MM.1S (cell line): ENCODE measurements at regions not wholly inside any gene's neighbourhood (a gene's known extent, or its start where the extent isn't known, plus 50 kb on each side); places are given as distances from the start of the nearest gene placed in this dataset.

ENCODE experiments used
- DNase-seq: peaks from one replicate; pipeline ENCODE4 v3.0.0-alpha.2; 2015
- H2AFZ ChIP-seq: fragments of 300-600 bp; sonication (generic); 2 replicates; pipeline ENCODE4 v1.6.0; 2016; ENCODE audit warnings: antibody characterized with exemption, low read length
- H3F3A ChIP-seq: fragments of 300-600 bp; sonication (generic); 2 replicates; pipeline ENCODE4 v1.6.1; 2016; ENCODE audit warnings: mild to moderate bottlenecking, antibody characterized with exemption, low read length, moderate library complexity, mixed read lengths; ENCODE audit not compliant: insufficient read depth
- H3K27ac ChIP-seq: fragments of 300-600 bp; sonication (generic); 2 replicates; pipeline ENCODE4 v1.5.1; 2016; ENCODE audit warnings: mild to moderate bottlenecking, low read length
- H3K27me3 ChIP-seq: fragments of 300-600 bp; sonication (generic); replicated peaks from 2 replicates; pipeline ENCODE4 v1.6.0; 2016; ENCODE audit warnings: low read length; ENCODE audit not compliant: insufficient read depth
- H3K36me3 ChIP-seq: fragments of 300-600 bp; sonication (generic); replicated peaks from 2 replicates; pipeline ENCODE4 v1.6.1; 2016; ENCODE audit warnings: mild to moderate bottlenecking, low read length, mixed read lengths; ENCODE audit not compliant: insufficient read depth
- H3K4me1 ChIP-seq: fragments of 300-600 bp; sonication (generic); 2 replicates; pipeline ENCODE4 v1.6.1; 2016; ENCODE audit warnings: low read length, mixed read lengths
- H3K4me2 ChIP-seq: fragments of 300-600 bp; sonication (generic); 2 replicates; pipeline ENCODE4 v1.6.0; 2016; ENCODE audit warnings: low read depth, low read length
- H3K4me3 ChIP-seq: fragments of 300-600 bp; sonication (generic); 2 replicates; pipeline ENCODE4 v1.5.1; 2016; ENCODE audit warnings: low read length, mixed read lengths
- H3K79me2 ChIP-seq: fragments of 300-600 bp; sonication (generic); 2 replicates; pipeline ENCODE4 v1.6.1; 2016; ENCODE audit warnings: mixed run types, low read length, mixed read lengths
- H3K9ac ChIP-seq: fragments of 300-600 bp; sonication (generic); 2 replicates; pipeline ENCODE4 v1.6.1; 2016; ENCODE audit warnings: low read length, mixed read lengths
- H3K9me2 ChIP-seq: fragments of 300-600 bp; sonication (generic); replicated peaks from 2 replicates; pipeline ENCODE4 v1.6.1; 2016; ENCODE audit warnings: mild to moderate bottlenecking, low read length, mixed read lengths; ENCODE audit not compliant: insufficient read depth
- H3K9me3 ChIP-seq: fragments of 300-600 bp; sonication (generic); replicated peaks from 2 replicates; pipeline ENCODE4 v1.6.1; 2016; ENCODE audit warnings: mild to moderate bottlenecking, low read length, mixed read lengths; ENCODE audit not compliant: insufficient read depth
- H4K20me1 ChIP-seq: fragments of 300-600 bp; sonication (generic); 2 replicates; pipeline ENCODE4 v1.6.1; 2016; ENCODE audit warnings: mild to moderate bottlenecking, low read length, moderate library complexity, mixed read lengths; ENCODE audit not compliant: insufficient read depth
- EZH2 ChIP-seq: fragments of 300-600 bp; sonication (generic); optimal IDR thresholded peaks from 2 replicates; pipeline ENCODE3; 2017; ENCODE audit warnings: low read depth, mild to moderate bottlenecking, antibody characterized with exemption, low read length, mixed read lengths
- EZH2phosphoT487 ChIP-seq: fragments of 300-600 bp; sonication (generic); IDR thresholded peaks from 2 replicates; pipeline ENCODE4 v1.6.1; 2018; ENCODE audit warnings: antibody characterized with exemption, low read length
- TF ChIP-seq, protein P1 (sequence below): fragments of 300-600 bp; sonication (generic); IDR thresholded peaks from 2 replicates; pipeline ENCODE4 v1.5.1; 2016; ENCODE audit warnings: antibody characterized with exemption, low read length, mixed read lengths

DNA sequence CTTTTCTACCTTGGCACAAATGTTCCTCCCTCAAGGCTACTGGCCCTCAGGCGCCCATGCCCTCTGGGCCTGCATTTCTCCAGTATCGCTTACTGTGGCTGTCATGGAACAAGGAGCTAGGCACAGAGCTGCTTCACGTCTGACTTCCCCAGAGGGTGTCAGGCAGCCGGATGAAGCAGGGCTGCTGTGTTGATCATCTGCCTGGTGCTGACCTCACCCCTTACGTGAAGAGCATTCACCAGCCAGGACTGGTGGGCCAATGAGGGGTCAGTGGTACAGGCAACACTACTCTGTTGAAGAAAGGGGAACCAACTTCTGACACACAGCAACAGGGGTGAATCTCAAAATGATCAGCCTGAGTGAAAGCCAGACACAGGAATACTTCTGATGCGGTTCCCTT is 215.5 kb upstream of the GALNT2 start:
- H4K20me1 ChIP-seq = no peaks in the 10 kb centered on the region
- DNase-seq = no peak
- H3F3A ChIP-seq = peaks cover 8% of the 10 kb centered on the region
- H3K4me2 ChIP-seq = no peak overlapping the region
- H3K27ac ChIP-seq = no peak overlapping the region
- no peaks in the 10 kb centered on the region for H3K9me2 ChIP-seq
- H3K27me3 ChIP-seq = no peaks in the 10 kb centered on the region
- no peaks in the 10 kb centered on the region for H3K36me3 ChIP-seq
- H2AFZ ChIP-seq = no peak overlapping the region
- TF ChIP-seq, protein P1, sequence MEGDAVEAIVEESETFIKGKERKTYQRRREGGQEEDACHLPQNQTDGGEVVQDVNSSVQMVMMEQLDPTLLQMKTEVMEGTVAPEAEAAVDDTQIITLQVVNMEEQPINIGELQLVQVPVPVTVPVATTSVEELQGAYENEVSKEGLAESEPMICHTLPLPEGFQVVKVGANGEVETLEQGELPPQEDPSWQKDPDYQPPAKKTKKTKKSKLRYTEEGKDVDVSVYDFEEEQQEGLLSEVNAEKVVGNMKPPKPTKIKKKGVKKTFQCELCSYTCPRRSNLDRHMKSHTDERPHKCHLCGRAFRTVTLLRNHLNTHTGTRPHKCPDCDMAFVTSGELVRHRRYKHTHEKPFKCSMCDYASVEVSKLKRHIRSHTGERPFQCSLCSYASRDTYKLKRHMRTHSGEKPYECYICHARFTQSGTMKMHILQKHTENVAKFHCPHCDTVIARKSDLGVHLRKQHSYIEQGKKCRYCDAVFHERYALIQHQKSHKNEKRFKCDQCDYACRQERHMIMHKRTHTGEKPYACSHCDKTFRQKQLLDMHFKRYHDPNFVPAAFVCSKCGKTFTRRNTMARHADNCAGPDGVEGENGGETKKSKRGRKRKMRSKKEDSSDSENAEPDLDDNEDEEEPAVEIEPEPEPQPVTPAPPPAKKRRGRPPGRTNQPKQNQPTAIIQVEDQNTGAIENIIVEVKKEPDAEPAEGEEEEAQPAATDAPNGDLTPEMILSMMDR = no peak
- TF ChIP-seq EZH2phosphoT487 (no peak), EZH2 (no peak)
- no peak overlapping the region for H3K4me3 ChIP-seq
- H3K79me2 ChIP-seq = no peaks in the 10 kb centered on the region
- H3K9me3 ChIP-seq = no peaks in the 10 kb centered on the region
- H3K9ac ChIP-seq = no peak overlapping the region
- peaks cover 9% of the 10 kb centered on the region for H3K4me1 ChIP-seq

DNA sequence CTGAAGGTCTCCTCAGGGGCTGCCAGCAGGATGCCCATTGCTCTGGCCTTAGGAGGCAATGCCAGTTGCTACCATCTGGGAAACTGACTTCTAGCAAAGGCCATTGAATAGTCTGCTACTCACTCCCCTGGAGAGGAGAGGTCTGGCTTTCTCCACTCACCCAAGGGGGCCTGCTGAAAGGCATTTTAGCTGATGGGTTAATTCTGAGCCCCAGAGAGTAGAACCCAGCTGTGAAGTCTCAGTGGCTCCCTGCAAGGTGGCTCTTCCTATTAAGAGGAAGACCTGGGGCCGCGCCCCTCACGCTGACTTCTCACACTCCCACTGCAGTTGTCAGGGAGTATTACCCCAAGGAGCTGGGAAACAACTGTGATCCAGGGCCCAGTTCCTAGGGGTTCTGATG is 213.3 kb upstream of the GALNT2 start:
- TF ChIP-seq EZH2 (no peak), EZH2phosphoT487 (no peak)
- TF ChIP-seq, protein P1 = no peak

DNA sequence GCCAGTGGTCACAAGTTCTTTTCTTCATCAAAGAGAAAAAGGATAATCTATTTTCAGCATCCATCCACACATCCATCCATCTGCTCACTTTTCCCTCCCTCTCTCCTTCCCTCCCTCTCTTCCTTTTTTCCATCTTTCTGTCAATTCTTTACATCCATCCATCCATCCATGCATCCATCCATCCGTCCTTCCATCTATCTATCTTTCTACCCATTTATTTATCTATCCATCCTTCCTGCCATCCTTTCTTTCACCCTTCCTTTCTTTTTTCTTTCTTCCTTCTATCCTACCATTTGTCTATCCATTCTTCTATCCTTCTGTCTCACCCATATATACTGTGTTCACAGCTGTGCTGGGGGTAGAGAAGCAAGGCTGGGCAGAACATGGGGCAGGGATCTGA is 212.4 kb upstream of the GALNT2 start:
- Histone ChIP-seq H3K9ac (no peak overlapping the region), H3K36me3 (no peaks in the 10 kb centered on the region), H3K79me2 (no peaks in the 10 kb centered on the region), H2AFZ (no peak overlapping the region), H3K9me3 (no peaks in the 10 kb centered on the region), H3F3A (peaks cover 16% of the 10 kb centered on the region), H3K4me1 (peaks cover 9% of the 10 kb centered on the region), H3K4me2 (no peak overlapping the region), H4K20me1 (no peaks in the 10 kb centered on the region), H3K4me3 (no peak overlapping the region), H3K27ac (no peak overlapping the region), H3K27me3 (no peaks in the 10 kb centered on the region), H3K9me2 (no peaks in the 10 kb centered on the region)
- DNase-seq = no peak
- TF ChIP-seq EZH2 (no peak), EZH2phosphoT487 (no peak)
- TF ChIP-seq, protein P1 = no peak

More for the DNA sequence above, 213.3 kb upstream of the GALNT2 start:
- DNase-seq = no peak
- Histone ChIP-seq H3K79me2 (no peaks in the 10 kb centered on the region), H3F3A (peaks cover 16% of the 10 kb centered on the region), H3K4me1 (peaks cover 9% of the 10 kb centered on the region), H4K20me1 (no peaks in the 10 kb centered on the region), H3K9me3 (no peaks in the 10 kb centered on the region), H3K4me2 (no peak overlapping the region), H3K36me3 (no peaks in the 10 kb centered on the region), H3K27ac (no peak overlapping the region), H3K27me3 (no peaks in the 10 kb centered on the region), H2AFZ (no peak overlapping the region), H3K4me3 (no peak overlapping the region), H3K9me2 (no peaks in the 10 kb centered on the region), H3K9ac (no peak overlapping the region)
